HG02970 (cell line): ENCODE measurements at regions not wholly inside any gene's neighbourhood (a gene's known extent, or its start where the extent isn't known, plus 50 kb on each side); places are given as distances from the start of the nearest gene placed in this dataset.
A peak's percentile ranks its signal among the peaks of the same experiment; 100 is the strongest.
"Not testable (repeated sequence)": the region's sequence is repeated elsewhere in the genome, so short reads cannot be mapped to it uniquely, and the experiment has no call there.

Source experiments
- ATAC-seq: cut with Tn5 transposase; IDR thresholded peaks from one replicate; pipeline ENCODE4 v1.9.1; 2021; ENCODE audit warnings: mild to moderate bottlenecking, moderate library complexity, moderate number of reproducible peaks; ENCODE audit not compliant: unreplicated experiment, low FRiP score

- ATAC-seq: no peak
These were observed 203.8 kb downstream of the TPRG1 start for GRCh38 chr3:189375532-189375931.

GRCh38 chr3:189383630-189384029 lies 211.9 kb downstream of the TPRG1 start:
- ATAC-seq: no peak

- not testable (repeated sequence) for ATAC-seq
These were observed 214.1 kb downstream of the TPRG1 start for GRCh38 chr3:189385880-189386279.

- no peak for ATAC-seq
These were observed 215.0 kb downstream of the TPRG1 start for GRCh38 chr3:189386739-189387138.

- no peak for ATAC-seq
These were observed 217.6 kb downstream of the TPRG1 start for GRCh38 chr3:189389346-189389745.

- no peak for ATAC-seq
These were observed 221.8 kb downstream of the TPRG1 start for GRCh38 chr3:189393598-189393997.

GRCh38 chr3:189394599-189395121 lies 222.9 kb downstream of the TPRG1 start:
- peak; percentile 72 for ATAC-seq

GRCh38 chr3:189395825-189396224 lies 224.1 kb downstream of the TPRG1 start:
- ATAC-seq: no peak

- no peak for ATAC-seq
These were observed 226.9 kb downstream of the TPRG1 start for GRCh38 chr3:189398656-189399055.

- no peak for ATAC-seq
These were observed 229.4 kb downstream of the TPRG1 start for GRCh38 chr3:189401196-189401595.

- ATAC-seq: no peak
These were observed 228.0 kb upstream of the TP63 start for GRCh38 chr3:189403194-189403593.

- ATAC-seq: no peak
These were observed 227.2 kb upstream of the TP63 start for GRCh38 chr3:189404024-189404423.

GRCh38 chr3:189404797-189405484 lies 226.2 kb upstream of the TP63 start:
- no peak for ATAC-seq

GRCh38 chr3:189406148-189406547 lies 225.0 kb upstream of the TP63 start:
- ATAC-seq: no peak

- ATAC-seq: no peak
These were observed 220.7 kb upstream of the TP63 start for GRCh38 chr3:189410522-189410921.

GRCh38 chr3:189419038-189419437 lies 212.2 kb upstream of the TP63 start:
- no peak for ATAC-seq

GRCh38 chr3:189419683-189420082 lies 211.5 kb upstream of the TP63 start:
- no peak for ATAC-seq

GRCh38 chr3:189424922-189425321 lies 206.3 kb upstream of the TP63 start:
- no peak for ATAC-seq

GRCh38 chr3:189429019-189429418 lies 202.2 kb upstream of the TP63 start:
- ATAC-seq: no peak

GRCh38 chr3:189430166-189430565 lies 201.0 kb upstream of the TP63 start:
- ATAC-seq: no peak

- ATAC-seq: not testable (repeated sequence)
These were observed 188.9 kb upstream of the TP63 start for GRCh38 chr3:189442257-189442656.

GRCh38 chr3:189446959-189447560 lies 184.1 kb upstream of the TP63 start:
- ATAC-seq: no peak
